GM12878 (cell line): ENCODE measurements at regions not wholly inside any gene's neighbourhood (a gene's known extent, or its start where the extent isn't known, plus 50 kb on each side); places are given as distances from the start of the nearest gene placed in this dataset.

Experiments
- ATAC-seq: fragments of 200-7000 bp; cut with Tn5 transposase; 3 replicates; pipeline ENCODE4 v1.9.1; 2020; ENCODE audit warnings: mild to moderate bottlenecking, moderate library complexity
- BruUV-seq: library from RNA; stranded (reverse); fragments of 400-500 nt; replicated peaks from 2 replicates; lab custom pipeline; 2021; lab: Mats Ljungman, UMichigan
- CTCF ChIA-PET: fragments of 300-600 bp; sonication (Branson Sonifier 250); formaldehyde crosslinking; extraction: SDS; loops from one replicate; lab custom pipeline; 2021; ENCODE audit warnings: inconsistent platforms; lab: Yijun Ruan, JAX
- POLR2A ChIA-PET: fragments of 350-600 bp; formaldehyde crosslinking; extraction: SDS; loops from one replicate; lab custom pipeline; 2021; ENCODE audit warnings: inconsistent platforms; lab: Charles Lee
- RAD21 ChIA-PET: fragments of 300-600 bp; sonication (Branson Sonifier 250); formaldehyde crosslinking; loops from one replicate; lab custom pipeline; 2023; ENCODE audit warnings: antibody characterized with exemption; ENCODE audit not compliant: unreplicated experiment; lab: Charles Lee
- SMC1A ChIA-PET: fragments of 300-600 bp; sonication (Branson Sonifier 250); formaldehyde crosslinking; loops from one replicate; lab custom pipeline; 2023; ENCODE audit not compliant: unreplicated experiment, uncharacterized antibody; lab: Charles Lee
- DNase-seq: peaks from one replicate; pipeline ENCODE4 v3.0.0-alpha.2; 2011; ENCODE audit warnings: low read depth, low spot score
- FAIRE-seq: peaks from 3 replicates; lab custom pipeline; 2011; peaks lifted over from hg19 to GRCh38; lab: Jason Lieb, UNC
- H2AFZ ChIP-seq: 2 replicates; pipeline ENCODE4 v1.6.0; 2011; ENCODE audit warnings: low read depth, low read length, control low read depth; ENCODE audit not compliant: control insufficient read depth
- H3K27ac ChIP-seq: 2 replicates; pipeline ENCODE4 v1.5.1; 2011; ENCODE audit warnings: control low read depth; ENCODE audit not compliant: control insufficient read depth, insufficient read depth
- H3K27me3 ChIP-seq, 2 experiments: replicated peaks in 1 of 2; 2 replicates each; pipeline versions ENCODE4 v1.6.0 to v1.6.1; 2011; ENCODE audit warnings: low read length in 1 of 2; ENCODE audit not compliant: control insufficient read depth in 2 of 2, insufficient read depth in 2 of 2
- H3K36me3 ChIP-seq, 2 experiments: 2 replicates each; pipeline ENCODE4 v1.5.1; 2011; ENCODE audit warnings: low read length in 1 of 2; ENCODE audit not compliant: control insufficient read depth in 2 of 2, insufficient read depth in 2 of 2
- H3K4me1 ChIP-seq: 2 replicates; pipeline ENCODE4 v1.6.1; 2011; ENCODE audit warnings: mild to moderate bottlenecking, low read length, moderate library complexity, mixed read lengths; ENCODE audit not compliant: control insufficient read depth, insufficient read depth
- H3K4me2 ChIP-seq: 2 replicates; pipeline ENCODE4 v1.6.0; 2011; ENCODE audit warnings: control low read depth; ENCODE audit not compliant: control insufficient read depth, insufficient read depth
- H3K4me3 ChIP-seq: fragments of 200-600 bp; sonication (generic); 2 replicates; pipeline ENCODE4 v1.5.1; 2016
- H3K79me2 ChIP-seq: 2 replicates; pipeline ENCODE4 v1.6.0; 2011; ENCODE audit warnings: low read length; ENCODE audit not compliant: control insufficient read depth, insufficient read depth
- H3K9ac ChIP-seq: 2 replicates; pipeline ENCODE4 v1.8.0; 2011; ENCODE audit warnings: low read length, control low read depth, mixed read lengths; ENCODE audit not compliant: control insufficient read depth, insufficient read depth
- H3K9me3 ChIP-seq: replicated peaks from 3 replicates; pipeline ENCODE4 v1.5.1; 2011; ENCODE audit warnings: mild to moderate bottlenecking, low read length; ENCODE audit not compliant: control insufficient read depth, insufficient read depth
- H4K20me1 ChIP-seq: 2 replicates; pipeline ENCODE4 v1.6.0; 2011; ENCODE audit not compliant: control insufficient read depth, insufficient read depth
- CREM ChIP-seq: IDR thresholded peaks from 2 replicates; pipeline ENCODE4 v1.6.1; 2014; ENCODE audit warnings: antibody characterized with exemption, low read depth
- ELK1 ChIP-seq: IDR thresholded peaks from 2 replicates; pipeline ENCODE4 v1.6.1; 2012; ENCODE audit warnings: low read depth, low read length, improper control_type of control experiment
- EP300 ChIP-seq, 2 experiments: fragments of 150-350 bp in 1 of 2; IDR thresholded peaks; 2 replicates each; pipeline ENCODE4 v1.6.1; 2011 to 2012; ENCODE audit warnings: low read depth in 2 of 2, low read length in 2 of 2, borderline replicate concordance in 1 of 2, improper control_type of control experiment in 1 of 2, inconsistent platforms in 1 of 2; ENCODE audit not compliant: control insufficient read depth in 1 of 2
- ESRRA ChIP-seq: IDR thresholded peaks from 2 replicates; pipeline ENCODE4 v1.6.1; 2012; ENCODE audit warnings: mild to moderate bottlenecking, low read length, improper control_type of control experiment
- ETV6 ChIP-seq, 2 experiments: fragments of 450-650 bp in 1 of 2; IDR thresholded peaks in 1 of 2; conservative IDR thresholded peaks in 1 of 2; 2 replicates each; pipeline ENCODE4 v1.6.1; 2014; ENCODE audit warnings: antibody characterized with exemption in 1 of 2, borderline replicate concordance in 1 of 2, low read depth in 1 of 2, mild to moderate bottlenecking in 1 of 2, moderate library complexity in 1 of 2
- FOS ChIP-seq: IDR thresholded peaks from 3 replicates; pipeline ENCODE4 v1.6.1; 2011; ENCODE audit warnings: borderline replicate concordance; ENCODE audit not compliant: insufficient read length; ENCODE audit errors: extremely low read depth
- FOXM1 ChIP-seq: IDR thresholded peaks from 2 replicates; pipeline ENCODE4 v1.6.1; 2012; ENCODE audit warnings: low read depth, mild to moderate bottlenecking, inconsistent platforms, low read length, moderate library complexity
- JUNB ChIP-seq: IDR thresholded peaks from 2 replicates; pipeline ENCODE4 v1.6.1; 2016; ENCODE audit warnings: antibody characterized with exemption, mild to moderate bottlenecking
- LARP7 ChIP-seq: fragments of 450-650 bp; IDR thresholded peaks from 2 replicates; pipeline ENCODE4 v1.6.1; 2017; ENCODE audit warnings: mild to moderate bottlenecking
- MEF2A ChIP-seq: IDR thresholded peaks from 2 replicates; pipeline ENCODE4 v1.6.1; 2011; ENCODE audit warnings: low read depth, mild to moderate bottlenecking, low read length, moderate library complexity; ENCODE audit not compliant: insufficient read depth
- NBN ChIP-seq: fragments of 450-650 bp; IDR thresholded peaks from 2 replicates; pipeline ENCODE4 v1.6.1; 2016
- NFXL1 ChIP-seq: fragments of 450-650 bp; IDR thresholded peaks from 2 replicates; pipeline ENCODE4 v1.6.1; 2017; ENCODE audit warnings: antibody characterized with exemption, mild to moderate bottlenecking, borderline replicate concordance
- NFYA ChIP-seq: IDR thresholded peaks from 2 replicates; pipeline ENCODE4 v1.6.1; 2011; ENCODE audit warnings: low read depth, mild to moderate bottlenecking, low read length, improper control_type of control experiment, borderline replicate concordance
- NR2F1 ChIP-seq: fragments of 450-650 bp; conservative IDR thresholded peaks from 2 replicates; pipeline ENCODE4 v1.6.1; 2017; ENCODE audit warnings: mild to moderate bottlenecking
- PML ChIP-seq: IDR thresholded peaks from 2 replicates; pipeline ENCODE4 v1.6.1; 2012; ENCODE audit warnings: low read length, inconsistent platforms
- POLR2AphosphoS2 ChIP-seq: IDR thresholded peaks from 2 replicates; pipeline ENCODE4 v1.6.1; 2011; ENCODE audit warnings: low read depth, mild to moderate bottlenecking, low read length, improper control_type of control experiment, moderate library complexity
- POLR2AphosphoS5 ChIP-seq: IDR thresholded peaks from 2 replicates; pipeline ENCODE4 v1.6.1; 2011; ENCODE audit warnings: mild to moderate bottlenecking, low read length, inconsistent platforms
- SKIL ChIP-seq: fragments of 450-650 bp; IDR thresholded peaks from 2 replicates; pipeline ENCODE4 v1.6.1; 2017; ENCODE audit warnings: mild to moderate bottlenecking, low read depth, inconsistent platforms; ENCODE audit not compliant: poor library complexity, severe bottlenecking
- TBL1XR1 ChIP-seq: IDR thresholded peaks from 2 replicates; pipeline ENCODE4 v1.6.1; 2012; ENCODE audit warnings: low read depth, low read length, improper control_type of control experiment
- TCF3 ChIP-seq: IDR thresholded peaks from 2 replicates; pipeline ENCODE4 v1.6.1; 2012; ENCODE audit warnings: low read depth, mild to moderate bottlenecking, low read length, borderline replicate concordance; ENCODE audit not compliant: insufficient read depth
- ZBED1 ChIP-seq: IDR thresholded peaks from 2 replicates; pipeline ENCODE4 v1.6.1; 2016; ENCODE audit warnings: borderline replicate concordance
- ZNF384 ChIP-seq: IDR thresholded peaks from 2 replicates; pipeline ENCODE4 v1.6.1; 2012; ENCODE audit warnings: low read depth, mild to moderate bottlenecking, low read length, improper control_type of control experiment, borderline replicate concordance
- ZZZ3 ChIP-seq: IDR thresholded peaks from 2 replicates; pipeline ENCODE4 v1.6.1; 2011; ENCODE audit warnings: low read depth; ENCODE audit not compliant: control insufficient read depth, insufficient read length
- WGBS: methylation state at CpG from one replicate; pipeline ENCODE4 v1.1.6; 2016; ENCODE audit warnings: low lambda C conversion rate; ENCODE audit not compliant: insufficient replicate concordance, insufficient coverage; ENCODE audit errors: missing lambda C conversion rate; 5-methylcytosine and 5-hydroxymethylcytosine counted together
- in situ Hi-C: fragments of 300-500 bp; cut with MboI; formaldehyde crosslinking; loops from 9 replicates; pipeline ENCODE4 v1.14.3; 2018; ENCODE audit warnings: mixed read lengths
- intact Hi-C: fragments of 100-400 bp; cut with micrococcal nuclease; formaldehyde crosslinking; loops from one replicate; pipeline ENCODE4 v1.14.2; 2022; ENCODE audit not compliant: unreplicated experiment

GRCh38 chr6:130624046-130624445, 203.2 kb upstream of the SMLR1 start:
- Histone ChIP-seq H3K9me3 (no peaks in the 10 kb centered on the region; the same call in 1 of the 3 replicates), H3K4me1 (peaks cover 6% of the 10 kb centered on the region; the same call in 1 of the 2 replicates), H3K36me3 (no peaks in the 10 kb centered on the region), H3K9ac (no peak overlapping the region), H3K27me3 (no peaks in the 10 kb centered on the region), H3K4me2 (peak overlapping the region; percentile 23; the same call in 1 of the 2 replicates), H3K4me3 (no peak overlapping the region), H3K27ac (no peak overlapping the region), H2AFZ (no peak overlapping the region), H4K20me1 (no peaks in the 10 kb centered on the region), H3K79me2 (no peaks in the 10 kb centered on the region)
- ChIA-PET POLR2A (interaction anchor here (0.6 to 1.1 kb wide), 2 partner anchors 9 to 259 kb away, joined by 3 to 4 read pairs; no protein-coding TSS in a partner anchor), SMC1A (interaction anchor here (1.0 to 3.2 kb wide), 8 partner anchors 12 to 224 kb away, joined by 3 to 21 read pairs (median 4); no protein-coding TSS in a partner anchor), RAD21 (interaction anchor here (1.0 to 2.1 kb wide), 5 partner anchors 48 to 110 kb away, joined by 3 to 17 read pairs (median 6); no protein-coding TSS in a partner anchor), CTCF (interaction anchor here (2.0 kb wide), 1 partner anchor 74 kb away, joined by 8 read pairs; no protein-coding TSS in a partner anchor)
- peak; percentile 18 for FAIRE-seq
- in situ Hi-C loops, result no loop called here
- 0% methylated on average over 2 of the region's 2 CpGs for WGBS
- intact Hi-C loops, result loop anchor here (2.0 to 5.0 kb wide), 4 partner anchors 62 to 302 kb away; no protein-coding TSS in a partner anchor
- DNase-seq, result peak; percentile 60
- BruUV-seq, result no TSS peak
- ATAC-seq, result peak; percentile 67
- TF ChIP-seq EP300 (IDR thresholded peaks at IDR 0.05; ENCODE audit: borderline replicate concordance in 1 of 2, control insufficient read depth in 1 of 2, low read depth in 2 of 2, low read length in 2 of 2) (peak in 1 of 2 experiments; percentile 49; a peak in 1 of 4 replicates), NFYA (no peak), ETV6 (conservative IDR thresholded peaks at IDR 0.05 in 1 of 2, IDR thresholded peaks at IDR 0.05 in 1 of 2; ENCODE audit: borderline replicate concordance in 1 of 2, low read depth in 1 of 2) (peak in 1 of 2 experiments; percentile 19; a peak in 1 of 4 replicates), LARP7 (no peak), ZNF384 (no peak), FOXM1 (peak; percentile 81; the same call in 1 of the 2 replicates), FOS (no peak), ESRRA (no peak), POLR2AphosphoS2 (no peak), NFXL1 (no peak), JUNB (peak; percentile 88), ELK1 (no peak), MEF2A (peak; percentile 42; the same call in 1 of the 2 replicates), TCF3 (no peak), NR2F1 (peak; percentile 63), NBN (no peak), PML (no peak), SKIL (peak; percentile 53), TBL1XR1 (no peak), ZBED1 (peak; percentile 55; the same call in 1 of the 2 replicates), ZZZ3 (no peak), CREM (peak; percentile 64; the same call in 1 of the 2 replicates), POLR2AphosphoS5 (no peak)
